Thymus (tissue), 11 donors: ENCODE measurements at regions not wholly inside any gene's neighbourhood (a gene's known extent, or its start where the extent isn't known, plus 50 kb on each side); places are given as distances from the start of the nearest gene placed in this dataset.
"Not testable (repeated sequence)": the region's sequence is repeated elsewhere in the genome, so short reads cannot be mapped to it uniquely, and the experiment has no call there.

Experiments used
- DNase-seq, 9 donors: peaks; one replicate each; pipeline ENCODE4 v3.0.0-alpha.2; 2013; ENCODE audit warnings: low spot score in 9 of 9, low read depth in 6 of 9, missing footprints in 1 of 9
- H3K27ac ChIP-seq, 2 donors: one replicate each; pipeline ENCODE4 v1.5.1; 2013; ENCODE audit warnings: control low read depth in 1 of 2, low read depth in 1 of 2, low read length in 1 of 2, mild to moderate bottlenecking in 1 of 2, moderate library complexity in 1 of 2
- H3K27me3 ChIP-seq, 2 donors: one replicate each; pipeline ENCODE4 v1.5.1; 2013; ENCODE audit warnings: low read length in 1 of 2; ENCODE audit not compliant: control insufficient read depth in 2 of 2, insufficient read depth in 1 of 2
- H3K36me3 ChIP-seq, 2 donors: one replicate each; pipeline ENCODE4 v1.5.1; 2013; ENCODE audit warnings: low read length in 1 of 2, mild to moderate bottlenecking in 1 of 2, moderate library complexity in 1 of 2; ENCODE audit not compliant: control insufficient read depth in 2 of 2, insufficient read depth in 2 of 2
- H3K4me1 ChIP-seq, 2 donors: one replicate each; pipeline ENCODE4 v1.5.1; 2013; ENCODE audit warnings: low read length in 2 of 2; ENCODE audit not compliant: control insufficient read depth in 2 of 2, insufficient read depth in 2 of 2
- H3K4me3 ChIP-seq, 2 donors: one replicate each; pipeline ENCODE4 v1.5.1; 2013; ENCODE audit warnings: low read length in 2 of 2, control low read depth in 1 of 2, mild to moderate bottlenecking in 1 of 2
- H3K9me3 ChIP-seq, 2 donors: one replicate each; pipeline ENCODE4 v1.5.1; 2013; ENCODE audit warnings: low read length in 1 of 2, mild to moderate bottlenecking in 1 of 2; ENCODE audit not compliant: control insufficient read depth in 2 of 2, insufficient read depth in 1 of 2
- WGBS: extraction: QIAGEN DNeasy Blood & Tissue Kit; methylation state at CpG from one replicate; pipeline ENCODE4 v1.1.7; 2013; 5-methylcytosine and 5-hydroxymethylcytosine counted together
- donor health status: healthy.

GRCh38 chr12:115790526-115790925, 487.0 kb downstream of the MED13L start:
- Histone ChIP-seq H3K4me1 (no peaks in the 10 kb centered on the region), H3K9me3 (no peaks in the 10 kb centered on the region)
- no peak for DNase-seq

GRCh38 chr12:115786490-115786889, 491.0 kb downstream of the MED13L start:
- not testable (repeated sequence) for H3K36me3 ChIP-seq, H3K27me3 ChIP-seq, H3K4me1 ChIP-seq, H3K27ac ChIP-seq, DNase-seq, H3K9me3 ChIP-seq, H3K4me3 ChIP-seq
- 77% methylated on average over 3 of the region's 3 CpGs for WGBS

More at GRCh38 chr12:115790526-115790925, 487.0 kb downstream of the MED13L start:
- H3K36me3 ChIP-seq, result no peaks in the 10 kb centered on the region
- 94% methylated on average over 1 of the region's 1 CpG for WGBS
- no peak overlapping the region for H3K27ac ChIP-seq
- H3K4me3 ChIP-seq, result no peak overlapping the region
- H3K27me3 ChIP-seq, result no peaks in the 10 kb centered on the region

- Histone ChIP-seq H3K27ac (no peak overlapping the region), H3K27me3 (no peaks in the 10 kb centered on the region), H3K36me3 (no peaks in the 10 kb centered on the region), H3K4me3 (no peak overlapping the region), H3K4me1 (no peaks in the 10 kb centered on the region), H3K9me3 (no peaks in the 10 kb centered on the region)
- no peak for DNase-seq
- WGBS, result 93% methylated on average over 3 of the region's 3 CpGs
Observed at GRCh38 chr12:115785548-115785947, 491.9 kb downstream of the MED13L start.

- WGBS, result 96% methylated on average over 1 of the region's 1 CpG
- DNase-seq, result no peak
- no peaks in the 10 kb centered on the region for H3K36me3 ChIP-seq
- H3K27me3 ChIP-seq, result no peaks in the 10 kb centered on the region
- no peaks in the 10 kb centered on the region for H3K4me1 ChIP-seq
- H3K4me3 ChIP-seq, result no peak overlapping the region
- H3K27ac ChIP-seq, result no peak overlapping the region
- H3K9me3 ChIP-seq, result no peaks in the 10 kb centered on the region
Observed at GRCh38 chr12:115776399-115776798, 501.1 kb downstream of the MED13L start.

- H3K4me1 ChIP-seq, result no peaks in the 10 kb centered on the region
- DNase-seq, result no peak
- H3K27ac ChIP-seq, result no peak overlapping the region
- no peaks in the 10 kb centered on the region for H3K9me3 ChIP-seq
- H3K4me3 ChIP-seq, result no peak overlapping the region
- H3K36me3 ChIP-seq, result no peaks in the 10 kb centered on the region
- WGBS, result 89% methylated on average over 9 of the region's 9 CpGs
- H3K27me3 ChIP-seq, result no peaks in the 10 kb centered on the region
Observed at GRCh38 chr12:115774148-115774895, 503.2 kb downstream of the MED13L start.

- no peaks in the 10 kb centered on the region for H3K27me3 ChIP-seq
- H3K27ac ChIP-seq, result no peak overlapping the region
- DNase-seq, result no peak
- 92% methylated on average over 4 of the region's 4 CpGs for WGBS
- no peaks in the 10 kb centered on the region for H3K4me1 ChIP-seq
- H3K36me3 ChIP-seq, result no peaks in the 10 kb centered on the region
- no peak overlapping the region for H3K4me3 ChIP-seq
- H3K9me3 ChIP-seq, result no peaks in the 10 kb centered on the region
Observed at GRCh38 chr12:115771601-115772000, 505.9 kb downstream of the MED13L start.

GRCh38 chr12:115771065-115771464, 506.4 kb downstream of the MED13L start:
- Histone ChIP-seq H3K9me3 (no peaks in the 10 kb centered on the region), H3K36me3 (no peaks in the 10 kb centered on the region), H3K27me3 (no peaks in the 10 kb centered on the region), H3K4me3 (no peak overlapping the region), H3K27ac (no peak overlapping the region), H3K4me1 (no peaks in the 10 kb centered on the region)
- DNase-seq, result no peak
- WGBS, result 65% methylated on average over 2 of the region's 2 CpGs

GRCh38 chr12:115770643-115771042, 506.9 kb downstream of the MED13L start:
- Histone ChIP-seq H3K4me1 (no peaks in the 10 kb centered on the region), H3K27ac (no peak overlapping the region), H3K9me3 (no peaks in the 10 kb centered on the region), H3K27me3 (no peaks in the 10 kb centered on the region), H3K4me3 (no peak overlapping the region), H3K36me3 (no peaks in the 10 kb centered on the region)
- DNase-seq, result no peak
- 47% methylated on average over 1 of the region's 1 CpG for WGBS

GRCh38 chr12:115767916-115768315, 509.6 kb downstream of the MED13L start:
- Histone ChIP-seq H3K9me3 (no peaks in the 10 kb centered on the region), H3K27me3 (no peaks in the 10 kb centered on the region), H3K27ac (no peak overlapping the region), H3K4me3 (no peak overlapping the region), H3K4me1 (no peaks in the 10 kb centered on the region), H3K36me3 (no peaks in the 10 kb centered on the region)
- no peak for DNase-seq
- WGBS, result 83% methylated on average over 5 of the region's 5 CpGs
